Adrenal gland (tissue), 5 donors: ENCODE measurements at regions not wholly inside any gene's neighbourhood (a gene's known extent, or its start where the extent isn't known, plus 50 kb on each side); places are given as distances from the start of the nearest gene placed in this dataset.

Source experiments
- CTCF ChIP-seq, 6 experiments: fragments of 450-650 bp in 4 of 6; fragments of 200-600 bp in 2 of 6; sonication (generic) in 1 of 6; IDR thresholded peaks; 1 replicate in 5 of 6; 2 replicates in 1 of 6; pipeline versions ENCODE4 v1.5.1 to v1.8.0; 2016 to 2021; ENCODE audit warnings: antibody characterized with exemption in 6 of 6, mild to moderate bottlenecking in 2 of 6, moderate library complexity in 1 of 6
- POLR2A ChIP-seq, 2 donors: fragments of 450-650 bp; IDR thresholded peaks; one replicate each; pipeline ENCODE4 v1.6.1; 2017; ENCODE audit warnings: antibody characterized with exemption in 2 of 2, mild to moderate bottlenecking in 2 of 2, moderate library complexity in 1 of 2
- donor health status: DM: no; HTN: no; CAD: no.

- TF ChIP-seq CTCF (IDR thresholded peaks at IDR 0.05) (no peak), POLR2A (IDR thresholded peaks at IDR 0.05) (no peak)
Measured at GRCh38 chr10:11678074-11678793, 63.9 kb upstream of the ECHDC3 start.
